Activated CD4-positive, alpha-beta T cell treated with anti-CD3 and anti-CD28 coated beads, Interleukin-2, amount 50 U/mL, for 4 hours (primary cell): ENCODE measurements at regions not wholly inside any gene's neighbourhood (a gene's known extent, or its start where the extent isn't known, plus 50 kb on each side); places are given as distances from the start of the nearest gene placed in this dataset.

Source experiments
- DNase-seq, 2 experiments: peaks; one replicate each; pipeline ENCODE4 v3.0.0-alpha.2; 2020

DNA sequence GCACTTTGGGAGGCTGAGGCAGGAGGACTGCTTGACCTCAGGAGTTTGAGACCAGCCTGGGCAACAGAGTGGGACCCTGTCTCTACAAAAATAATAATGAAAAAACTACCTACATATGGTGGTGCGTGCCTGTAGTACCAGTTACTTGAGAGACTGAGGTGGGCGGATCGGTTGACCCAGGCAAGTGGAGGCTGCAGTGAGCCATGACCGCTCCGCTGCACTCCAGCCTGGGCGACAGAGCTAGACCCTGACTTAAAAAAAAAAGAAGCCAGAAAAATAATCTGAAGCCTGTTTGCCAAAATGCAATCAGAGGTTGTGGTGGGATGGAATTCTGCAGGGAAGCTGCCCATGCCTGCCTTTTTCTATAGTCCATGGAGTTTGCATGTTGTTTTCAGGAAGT, 50.4 kb upstream of the GGTA1 start:
- no peak for DNase-seq

DNA sequence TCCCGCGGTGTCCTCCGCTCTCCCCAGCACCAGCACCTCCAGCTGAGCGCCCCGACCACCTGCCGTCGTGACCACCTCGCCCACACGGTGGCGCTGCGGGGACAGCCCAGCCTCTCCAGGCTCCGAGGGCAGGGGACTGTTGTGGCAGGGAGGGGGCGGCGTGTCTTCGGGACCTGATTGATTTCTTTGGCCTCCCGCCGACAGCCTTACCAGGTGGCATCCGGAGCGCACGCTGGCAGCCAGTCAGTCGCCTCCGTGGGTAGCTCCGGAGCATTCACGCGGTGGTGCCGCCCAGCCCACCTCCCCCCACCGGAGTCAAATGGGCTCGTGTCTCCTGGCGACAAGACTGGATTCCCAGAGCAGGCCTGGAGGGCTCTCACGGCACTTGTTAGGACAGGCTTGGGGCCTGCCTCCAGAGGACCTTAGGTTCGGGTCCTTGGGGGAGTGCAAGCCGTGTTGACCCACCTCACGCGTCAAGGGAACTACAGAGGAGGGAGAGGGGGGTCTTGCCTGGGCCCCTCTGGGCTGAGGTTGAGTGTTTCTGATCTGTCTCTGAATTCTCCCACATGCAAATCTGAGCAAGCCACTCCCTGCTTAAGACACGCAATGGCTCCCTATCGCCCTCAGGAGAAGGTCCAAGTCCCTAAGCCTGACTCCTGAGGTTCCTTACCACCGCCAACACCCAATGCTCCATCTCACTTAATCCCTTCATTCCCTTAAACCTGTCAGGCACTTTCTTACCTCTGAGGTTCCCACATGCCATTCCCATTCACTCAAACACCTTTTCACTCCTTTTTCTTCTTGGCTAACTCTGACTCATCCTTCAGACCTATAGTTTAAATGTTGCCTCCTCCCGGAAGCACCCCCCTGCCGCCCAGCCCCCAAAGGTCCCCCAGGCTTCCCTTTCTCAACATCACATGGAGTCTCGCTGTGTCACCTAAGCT, 51.2 kb upstream of the GGTA1 start:
- DNase-seq = peak; percentile 51 to 55

DNA sequence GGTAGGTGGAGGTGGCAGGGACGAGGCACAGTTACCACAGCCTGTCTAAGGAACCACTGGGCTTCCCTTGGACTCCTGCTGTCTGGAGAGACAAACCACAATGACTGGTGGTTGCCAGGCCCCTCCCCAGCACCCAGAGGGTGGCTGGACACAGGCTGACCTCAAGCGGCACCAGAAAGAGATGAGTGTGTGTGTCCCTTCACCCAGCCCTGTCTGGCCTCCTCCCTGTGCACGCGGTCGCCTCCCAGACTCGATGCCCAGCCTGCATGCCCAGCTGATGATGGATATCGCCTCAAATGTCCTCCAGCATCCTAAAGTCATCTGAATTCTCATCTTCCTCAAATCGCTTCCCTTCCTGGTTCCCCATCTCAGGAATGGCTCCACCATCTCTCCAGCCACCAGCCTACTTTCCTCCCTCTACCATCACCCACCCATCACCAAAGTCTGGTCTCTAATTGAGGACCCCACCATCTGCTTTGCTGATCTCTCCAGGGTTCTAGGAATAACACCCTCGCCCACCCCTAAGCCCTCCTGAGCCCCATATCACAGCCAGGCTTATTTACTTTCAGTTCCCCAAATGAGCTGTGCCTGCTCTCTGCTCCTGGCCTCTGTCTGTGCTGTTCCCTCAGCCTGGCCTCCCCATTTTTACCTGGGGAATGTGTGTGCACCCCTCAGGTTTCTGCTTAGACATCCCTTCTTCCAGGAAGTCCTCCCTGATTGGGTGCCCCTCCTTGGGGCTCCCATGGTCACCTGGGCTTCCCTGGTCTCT, 52.5 kb upstream of the GGTA1 start:
- no peak for DNase-seq

DNA sequence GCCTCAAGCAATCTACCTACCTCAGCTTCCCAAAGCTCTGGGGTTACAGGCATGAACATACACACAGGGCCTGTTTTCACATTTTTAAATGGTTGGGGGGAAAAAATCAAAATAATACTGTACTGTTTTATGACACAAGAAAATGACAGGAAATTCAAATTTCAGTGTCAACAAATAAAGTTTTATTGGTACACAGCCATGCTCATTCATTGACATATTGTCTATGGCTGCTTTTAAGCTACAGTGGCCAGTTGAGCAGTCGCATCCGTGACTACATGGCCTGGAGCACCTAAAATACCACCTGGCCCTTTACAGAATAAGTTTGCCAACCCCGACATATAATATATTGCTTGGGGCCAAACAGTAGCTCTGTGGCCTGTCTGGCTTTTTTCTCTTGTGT, 56.4 kb upstream of the GGTA1 start:
- no peak for DNase-seq

DNA sequence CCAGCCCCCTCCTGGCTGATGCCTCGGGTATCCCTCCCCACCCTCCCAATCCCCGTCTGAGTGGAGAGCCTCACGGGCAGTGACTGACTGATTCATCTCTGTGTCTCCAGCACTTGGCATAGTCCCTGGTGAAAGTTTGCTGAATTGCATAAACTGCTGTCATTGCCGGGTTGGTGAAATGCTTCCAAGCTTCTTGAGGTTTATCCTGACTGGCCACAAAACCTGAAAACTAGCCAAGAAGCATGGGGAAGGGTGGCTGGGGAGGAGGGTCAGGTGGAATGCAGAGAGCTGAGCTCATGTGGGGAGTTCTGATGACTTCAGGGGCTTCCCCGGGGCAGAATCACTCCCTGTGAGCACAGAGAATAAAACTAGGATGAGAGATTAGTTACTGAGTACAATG, 56.9 kb upstream of the GGTA1 start:
- no peak for DNase-seq

DNA sequence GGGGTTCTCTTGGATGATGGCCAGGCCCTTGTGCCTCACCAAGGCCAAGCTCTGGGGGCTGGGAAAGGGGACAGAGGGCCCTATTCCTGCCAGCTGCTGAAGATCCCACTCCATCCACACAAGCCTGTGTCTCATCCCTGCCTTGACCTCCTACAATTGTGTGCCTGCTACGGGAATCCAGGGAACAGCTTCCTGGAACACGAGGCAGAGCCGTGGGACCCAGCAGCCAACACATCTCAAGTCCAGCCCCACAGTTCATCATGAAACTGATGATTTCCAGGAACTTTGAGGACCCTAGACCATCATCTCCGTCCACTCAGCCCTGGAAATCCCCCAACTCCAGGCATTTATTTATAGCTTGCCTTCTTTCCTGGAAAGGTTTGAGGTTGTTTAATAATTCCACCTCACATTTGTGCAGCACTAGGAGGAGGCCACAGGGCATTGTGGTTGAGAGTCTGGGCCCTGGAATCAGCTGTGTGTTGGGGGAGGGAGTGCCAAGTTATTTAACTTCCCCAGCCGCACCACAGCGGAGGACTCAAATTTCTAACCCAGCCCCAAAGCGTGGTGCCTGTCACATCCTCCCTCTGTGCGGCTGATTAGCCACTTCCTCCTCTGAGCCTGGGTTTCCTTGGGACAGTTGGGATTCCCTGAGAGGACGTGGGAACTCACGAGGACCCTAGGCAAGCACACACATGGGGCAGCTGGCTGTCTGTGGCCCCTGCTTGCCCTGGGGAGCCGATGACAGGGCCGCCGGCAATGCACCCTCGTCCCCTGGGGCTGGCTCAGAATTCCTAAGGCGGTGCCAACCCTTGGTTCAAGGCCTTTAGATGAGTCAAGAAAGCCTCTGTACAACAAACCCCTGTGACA, 58.2 kb upstream of the GGTA1 start:
- DNase-seq = no peak

DNA sequence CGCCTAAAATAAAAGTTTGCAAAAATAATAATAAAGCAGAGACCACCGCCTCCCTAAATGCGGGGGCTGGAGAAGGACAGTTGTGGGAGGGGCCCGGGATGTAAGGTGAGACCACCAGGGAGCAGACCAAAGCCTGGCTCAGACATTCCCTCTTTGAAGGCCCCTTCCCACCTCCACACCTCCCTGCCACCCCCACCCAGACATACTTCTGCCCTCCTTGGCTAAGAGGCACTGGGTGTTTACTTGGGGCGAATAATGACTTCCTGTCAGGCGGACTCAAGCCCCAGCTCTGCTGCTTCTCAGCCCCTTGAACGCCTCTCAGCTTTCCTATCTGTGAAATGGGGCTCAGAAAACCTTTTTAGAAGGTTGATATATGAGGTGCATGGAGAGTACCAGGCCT, 58.8 kb upstream of the GGTA1 start:
- no peak for DNase-seq

DNA sequence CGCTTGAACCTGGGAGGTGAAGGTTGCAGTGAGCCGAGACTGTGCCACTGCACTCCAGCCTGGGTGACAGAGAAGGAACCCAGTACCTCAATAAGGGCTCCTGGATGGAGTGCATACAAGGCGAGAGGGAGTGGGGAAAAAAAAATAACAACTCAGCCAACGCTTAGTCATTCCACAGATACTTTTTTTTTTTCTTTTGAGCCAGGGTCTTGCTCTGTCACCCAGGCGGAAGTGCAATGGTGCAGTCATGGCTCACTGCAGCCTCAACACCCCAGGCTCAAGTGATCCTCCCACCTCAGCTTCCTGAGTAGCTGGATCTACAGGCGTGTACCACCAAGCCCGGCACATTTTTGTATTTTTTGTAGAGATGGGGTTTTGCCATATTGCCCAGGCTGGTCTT, 59.5 kb upstream of the GGTA1 start:
- DNase-seq = no peak

DNA sequence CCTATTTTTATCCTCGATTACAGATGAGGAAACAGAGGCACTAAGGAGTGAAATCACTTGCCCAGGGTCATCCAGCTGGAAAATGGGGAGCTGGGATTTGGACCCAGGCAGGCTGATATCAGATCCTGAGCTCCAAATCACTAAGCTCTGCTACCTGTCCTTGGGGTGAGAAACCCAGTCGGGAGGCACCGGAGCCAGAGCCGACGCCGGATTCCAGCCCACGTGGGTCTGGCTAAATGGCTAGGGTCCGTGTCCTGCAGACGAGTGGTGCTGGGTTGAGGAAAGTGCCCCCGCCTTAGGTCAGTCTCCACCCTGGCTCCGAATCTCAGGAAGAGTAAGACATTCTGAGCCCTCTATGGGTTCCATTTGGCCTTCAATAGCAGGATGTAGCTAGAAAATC, 61.3 kb upstream of the GGTA1 start:
- no peak for DNase-seq

DNA sequence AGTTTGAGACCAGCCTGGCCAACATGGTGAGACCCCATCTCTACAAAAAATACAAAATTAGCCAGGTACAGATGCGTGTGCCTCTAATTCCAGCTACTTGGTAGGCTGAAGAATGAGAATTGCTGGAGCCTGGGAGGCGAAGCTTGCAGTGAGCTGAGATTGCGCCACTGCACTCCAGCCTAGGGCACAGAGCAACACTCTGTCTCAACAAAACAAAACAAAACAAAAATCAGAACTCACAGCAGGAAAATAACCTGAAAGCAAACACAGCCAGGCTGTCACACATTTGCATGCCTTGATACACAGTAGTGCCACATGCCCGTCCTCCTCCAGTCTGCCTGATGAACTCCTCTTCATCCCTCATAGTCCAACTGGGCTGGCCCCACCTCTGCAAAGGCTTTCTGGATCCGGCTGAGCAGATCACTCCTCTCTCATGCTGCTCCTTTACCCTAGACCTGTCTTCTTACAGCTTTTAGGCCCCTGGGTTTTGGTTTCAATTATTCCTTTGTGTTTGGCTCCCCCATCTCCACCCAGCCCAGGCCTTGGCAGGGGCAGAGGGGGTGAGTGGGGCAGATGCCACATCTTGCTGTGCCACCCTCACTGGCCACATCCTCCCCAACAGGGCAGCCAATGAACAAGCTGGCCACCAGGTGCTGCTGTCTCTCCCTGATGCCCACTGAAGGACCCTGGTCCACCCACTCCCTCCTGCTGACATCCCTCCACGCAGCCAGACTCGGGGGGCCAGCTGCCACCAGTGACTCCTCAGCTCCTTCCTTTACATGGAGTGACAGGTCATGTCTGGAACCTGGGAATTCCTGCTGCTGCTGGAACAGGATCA, 62.0 kb upstream of the GGTA1 start:
- DNase-seq = no peak

DNA sequence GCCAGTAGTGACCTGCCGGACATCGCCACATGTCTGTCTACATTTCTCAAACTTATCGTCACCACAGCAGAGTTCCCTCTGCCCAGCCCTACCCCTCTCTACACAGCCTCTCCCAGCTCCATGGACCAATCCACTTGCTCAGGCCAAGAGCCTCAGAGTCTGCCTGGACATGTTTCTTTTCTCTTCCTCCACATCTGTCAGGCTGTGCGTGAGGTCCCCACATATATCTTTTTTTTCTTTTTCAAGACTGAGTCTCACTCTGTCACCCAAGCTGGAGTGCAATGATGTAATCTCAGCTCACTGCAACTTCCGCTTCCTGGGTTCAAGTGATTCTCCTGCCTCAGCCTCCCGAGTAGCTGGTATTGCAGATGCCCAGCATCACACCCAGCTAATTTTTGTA, 62.7 kb upstream of the GGTA1 start:
- no peak for DNase-seq

DNA sequence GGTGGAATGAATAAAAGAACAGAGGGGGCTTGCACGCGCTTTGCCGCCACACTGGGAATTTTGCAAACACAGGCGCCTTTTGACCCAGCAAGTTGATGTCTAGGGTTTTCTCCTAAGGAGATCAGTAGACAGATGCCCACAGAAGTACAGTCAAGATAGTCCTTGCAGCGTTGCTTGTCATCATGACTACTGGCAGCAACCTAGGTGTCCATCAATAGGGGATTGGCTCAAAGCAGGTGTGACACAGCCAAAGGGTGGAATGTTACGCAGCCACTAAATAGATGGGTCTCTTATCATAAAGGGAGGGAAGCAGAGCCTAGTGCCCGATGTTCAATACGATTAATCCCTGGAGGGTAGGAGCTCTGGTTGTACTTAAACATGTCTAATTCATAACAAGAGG, 63.8 kb upstream of the GGTA1 start:
- DNase-seq = no peak

DNA sequence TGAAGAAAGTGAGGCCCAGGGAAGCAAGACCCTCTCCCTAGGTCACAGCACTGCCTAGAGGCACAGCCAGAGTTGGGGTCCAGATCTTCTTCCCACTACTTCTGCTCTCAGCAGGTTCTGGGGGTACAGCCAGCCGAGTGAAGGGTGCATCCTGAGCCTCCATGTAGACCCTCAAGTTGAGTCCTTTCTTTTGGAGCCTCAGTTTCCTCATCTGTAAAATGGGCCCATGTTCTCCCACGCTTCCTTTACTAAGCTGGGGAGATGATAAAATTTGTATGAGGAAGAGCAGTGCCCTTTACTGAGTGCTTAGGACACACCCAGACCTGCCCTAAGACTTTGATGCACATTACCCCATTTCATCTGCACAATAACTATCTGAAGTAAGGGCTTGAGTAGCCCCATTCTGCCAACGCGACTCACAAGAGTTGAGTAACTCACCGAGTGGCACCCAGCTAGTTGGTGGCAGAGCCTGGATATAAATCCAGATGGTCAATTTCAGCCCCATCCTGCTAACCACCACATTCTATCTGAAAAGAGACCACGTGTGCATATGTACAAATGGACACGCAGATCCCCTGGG, 64.3 kb upstream of the GGTA1 start:
- DNase-seq = no peak

DNA sequence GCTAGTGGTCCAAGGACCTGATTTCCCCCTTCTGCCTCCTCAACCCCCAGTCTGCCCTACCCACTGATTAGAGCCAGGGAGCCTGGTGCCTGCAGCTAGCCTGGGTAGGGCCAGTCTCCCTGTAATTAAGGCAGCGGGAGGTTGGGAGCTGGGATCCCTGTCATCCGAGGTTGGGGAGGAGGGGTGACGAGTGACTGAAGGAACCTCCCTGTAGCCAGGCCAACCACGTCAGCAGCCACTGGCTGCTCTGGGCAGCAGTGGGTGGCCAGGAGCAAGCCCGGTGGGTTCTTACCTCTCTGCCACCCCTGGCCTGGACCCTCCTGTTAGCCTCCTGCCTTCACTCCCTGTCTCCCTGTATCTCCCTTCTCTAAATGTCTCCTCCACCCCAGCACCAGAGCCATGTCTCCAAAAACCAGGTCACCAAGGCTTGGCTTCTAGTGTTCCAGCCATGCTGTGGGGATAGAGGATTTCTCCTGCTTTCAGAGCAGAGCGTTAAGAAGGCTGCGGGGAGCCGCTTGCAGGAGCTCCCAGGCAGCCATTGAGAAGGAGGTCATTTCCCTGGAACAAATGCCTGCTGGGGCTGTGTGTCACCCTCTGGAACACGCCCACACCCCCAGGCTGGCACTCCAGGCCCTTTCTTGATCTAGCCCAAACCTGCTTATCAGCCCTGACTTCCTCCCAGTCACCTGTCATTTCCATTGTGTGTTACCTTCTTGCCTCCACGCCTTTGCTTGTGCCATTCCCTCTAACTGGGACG, 65.0 kb upstream of the GGTA1 start:
- DNase-seq = no peak

DNA sequence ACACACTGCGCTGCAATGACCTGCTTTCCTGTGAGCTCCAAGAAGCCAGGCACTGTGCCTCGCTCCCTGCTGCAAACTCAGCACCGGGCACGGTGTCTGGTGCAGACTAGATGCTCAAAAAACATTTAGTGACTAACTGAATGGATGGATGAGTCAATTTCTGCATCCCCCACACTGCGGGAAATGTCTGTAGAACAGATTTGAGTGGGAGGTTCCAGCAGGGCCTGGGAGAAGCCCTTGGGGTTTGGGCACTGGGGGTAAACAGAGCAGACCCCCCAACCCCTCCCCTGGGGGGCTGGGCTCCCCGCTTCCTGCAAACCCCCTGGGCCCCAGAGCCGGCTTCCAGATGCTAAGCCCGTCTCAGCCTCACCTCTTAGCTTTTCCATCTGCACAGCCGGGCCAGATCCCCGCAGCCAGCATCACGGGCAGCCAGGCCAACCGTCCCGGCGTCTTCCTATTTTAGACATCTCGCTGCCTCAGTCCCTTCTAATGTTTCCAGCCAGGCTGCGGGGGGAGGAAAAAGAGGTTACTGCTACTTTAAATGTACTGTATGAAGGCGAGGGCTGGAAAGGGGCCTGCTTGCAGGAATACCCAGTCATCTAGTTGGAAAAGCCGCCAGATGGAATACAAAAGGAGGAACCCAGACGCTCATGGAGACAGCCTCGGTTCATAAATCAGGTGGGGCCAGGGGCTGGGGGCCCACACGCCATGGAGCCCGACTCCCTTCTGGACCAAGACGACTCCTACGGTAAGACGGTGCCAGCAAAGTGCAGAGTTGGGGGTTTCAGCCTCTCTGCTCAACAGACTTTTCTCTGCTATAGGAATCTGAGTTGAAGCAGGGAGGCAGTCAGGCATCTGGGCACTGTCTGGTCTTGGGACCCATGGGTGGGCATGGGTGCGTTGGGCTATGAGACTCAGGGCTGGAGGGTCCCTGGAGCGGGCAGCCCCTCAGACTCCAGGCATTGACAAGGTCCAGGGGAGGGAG, 67.1 kb upstream of the GGTA1 start:
- no peak for DNase-seq

DNA sequence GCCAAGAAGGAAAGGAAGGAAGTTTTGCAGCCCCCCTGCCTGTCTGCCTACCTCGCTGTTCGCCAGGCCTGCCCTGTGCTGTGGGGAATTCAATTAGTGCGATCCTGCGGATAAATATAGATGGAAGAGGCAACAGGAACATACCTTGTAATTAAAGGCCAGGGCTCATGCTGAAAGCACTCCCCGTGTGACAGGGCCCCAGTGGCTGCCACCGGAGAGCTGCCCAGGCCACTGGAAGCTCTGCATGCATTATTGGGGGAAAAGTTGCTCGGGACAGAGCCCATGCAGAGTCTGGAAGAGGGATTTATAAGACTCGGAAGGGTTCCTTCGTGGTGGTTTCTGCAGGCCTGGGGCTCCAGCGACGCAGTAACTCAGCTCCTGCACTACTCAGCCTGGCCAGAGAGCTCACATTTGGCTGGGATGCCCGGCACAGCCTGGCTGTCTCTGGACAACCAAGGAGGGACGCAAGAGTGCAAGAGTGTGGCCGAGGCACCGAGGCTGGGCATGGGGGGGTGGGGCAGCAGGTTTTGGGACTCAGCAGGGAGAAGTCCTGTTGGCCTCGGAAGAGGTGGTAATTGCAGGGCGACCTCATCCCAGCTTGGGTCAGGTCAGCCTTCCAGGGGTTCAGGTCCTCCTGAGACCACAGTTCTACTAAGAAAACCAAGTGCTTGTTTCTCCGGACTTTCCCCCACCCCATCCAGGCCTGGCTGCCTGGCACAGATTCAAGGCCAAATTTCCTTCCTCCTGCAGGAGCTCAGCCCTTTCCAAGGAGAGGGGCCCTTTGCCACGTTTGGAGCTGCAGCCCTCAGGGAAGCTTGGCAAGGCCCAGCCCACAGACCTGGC, 68.1 kb upstream of the GGTA1 start:
- no peak for DNase-seq

DNA sequence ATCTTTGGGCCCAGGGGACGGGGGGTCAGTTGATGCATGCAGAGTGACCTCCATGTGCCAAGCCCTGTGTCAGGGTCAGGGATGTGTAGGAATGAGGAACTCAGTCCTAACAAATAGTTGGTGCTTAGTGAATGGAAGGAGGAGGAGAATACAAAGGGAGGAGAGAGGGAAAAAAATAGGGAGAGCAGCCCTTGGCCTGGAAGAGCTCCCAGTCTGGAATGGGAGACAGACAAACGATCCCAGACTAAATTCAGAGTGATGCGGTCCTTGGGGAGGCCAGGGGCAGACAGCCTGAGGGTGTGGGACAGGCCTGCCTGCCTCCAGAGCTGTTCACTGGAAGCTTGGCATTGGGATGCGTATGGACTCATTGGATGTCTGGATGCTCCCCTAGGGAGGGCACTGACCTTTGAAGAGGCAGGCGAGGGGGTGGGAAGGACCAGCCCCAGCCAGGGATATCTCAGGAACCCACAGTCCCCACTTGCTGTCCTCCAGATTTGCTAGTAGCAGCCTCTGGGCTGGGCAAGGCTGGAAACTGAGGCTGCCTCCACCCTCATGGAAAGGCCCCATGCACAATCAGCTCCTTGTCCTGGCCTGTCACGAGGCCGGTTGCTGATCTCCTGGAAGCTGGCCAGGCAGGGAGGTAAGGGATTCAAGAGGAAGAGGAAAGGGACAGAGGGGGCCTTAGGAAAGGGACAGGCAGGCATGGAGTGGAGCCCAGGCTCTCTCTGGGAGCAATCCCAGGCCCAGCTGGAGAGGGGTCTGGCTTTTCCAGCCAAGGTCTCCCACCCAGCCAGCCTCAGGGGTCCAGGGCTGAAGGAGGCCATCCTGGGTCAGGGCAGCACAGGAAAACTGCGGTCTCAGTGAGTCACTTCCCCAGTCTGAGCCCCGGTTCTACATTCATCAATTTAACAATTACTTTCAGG, 69.0 kb upstream of the GGTA1 start:
- DNase-seq = no peak

DNA sequence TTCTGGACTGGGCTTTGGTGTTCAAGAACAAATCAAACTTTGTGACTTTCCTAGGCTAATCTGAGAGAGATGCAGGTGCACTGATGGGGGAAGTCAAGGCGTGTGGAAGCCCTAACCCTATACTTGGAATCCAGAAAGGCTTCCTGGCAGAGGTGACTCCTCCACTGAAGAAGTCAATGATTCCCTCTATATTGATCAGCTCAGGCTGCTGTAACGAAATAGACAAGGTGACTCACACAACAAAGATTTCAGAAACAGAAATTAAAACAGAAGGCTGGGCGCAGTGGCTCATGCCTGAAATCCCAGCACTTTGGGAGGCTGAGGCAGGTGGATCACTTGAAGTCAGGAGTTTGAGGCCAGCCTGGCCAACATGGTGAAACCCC, 69.6 kb upstream of the GGTA1 start:
- DNase-seq = no peak
